IMR-90 (cell line): ENCODE measurements at regions not wholly inside any gene's neighbourhood (a gene's known extent, or its start where the extent isn't known, plus 50 kb on each side); places are given as distances from the start of the nearest gene placed in this dataset.

Source experiments
- ATAC-seq: fragments of 200-7000 bp; cut with Tn5 transposase; 2 replicates; pipeline ENCODE4 v1.9.1; 2020; ENCODE audit warnings: low read depth, mild to moderate bottlenecking, moderate library complexity
- BruUV-seq: library from RNA; stranded (reverse); fragments of 400-500 nt; replicated peaks from 2 replicates; lab custom pipeline; 2021; lab: Mats Ljungman, UMichigan
- CTCF ChIA-PET: fragments of 300-600 bp; formaldehyde crosslinking; extraction: SDS; loops from one replicate; lab custom pipeline; 2021; ENCODE audit warnings: antibody characterized with exemption; lab: Yijun Ruan, JAX
- POLR2A ChIA-PET: fragments of 300-600 bp; sonication (Branson Sonifier 250); formaldehyde crosslinking; loops from one replicate; lab custom pipeline; 2022; ENCODE audit warnings: antibody characterized with exemption; ENCODE audit not compliant: unreplicated experiment; lab: Charles Lee
- DNase-seq: peaks from one replicate; pipeline ENCODE4 v3.0.0; 2013
- H2AFZ ChIP-seq: replicated peaks from 2 replicates; pipeline ENCODE3; 2013; ENCODE audit warnings: low read length, mild to moderate bottlenecking; ENCODE audit not compliant: poor library complexity
- H2AK5ac ChIP-seq: 2 replicates; pipeline ENCODE4 v1.6.1; 2013; ENCODE audit warnings: low read depth, low read length, inconsistent platforms
- H2AK9ac ChIP-seq: replicated peaks from 2 replicates; pipeline ENCODE3; 2013; ENCODE audit warnings: mild to moderate bottlenecking, low read depth, low read length, moderate library complexity; ENCODE audit not compliant: poor library complexity
- H2BK120ac ChIP-seq: 2 replicates; pipeline ENCODE4 v1.6.1; 2013; ENCODE audit warnings: low read depth, low read length, inconsistent platforms
- H2BK15ac ChIP-seq: 3 replicates; pipeline ENCODE4 v1.6.1; 2013; ENCODE audit warnings: low read depth, low read length, inconsistent platforms
- H2BK20ac ChIP-seq: 2 replicates; pipeline ENCODE4 v1.6.1; 2013; ENCODE audit warnings: low read depth, mild to moderate bottlenecking, inconsistent platforms, low read length, moderate library complexity
- H2BK5ac ChIP-seq: 2 replicates; pipeline ENCODE4 v1.6.1; 2013; ENCODE audit warnings: mild to moderate bottlenecking, low read depth, low read length, inconsistent platforms; ENCODE audit not compliant: poor library complexity, severe bottlenecking
- H3K14ac ChIP-seq: replicated peaks from 2 replicates; pipeline ENCODE4 v1.6.1; 2013; ENCODE audit warnings: low read depth, low read length, inconsistent platforms
- H3K18ac ChIP-seq: 2 replicates; pipeline ENCODE4 v1.6.1; 2013; ENCODE audit warnings: low read depth, low read length, control low read depth
- H3K23ac ChIP-seq: 2 replicates; pipeline ENCODE4 v1.6.1; 2013; ENCODE audit warnings: low read depth, low read length, inconsistent platforms
- H3K27ac ChIP-seq: 2 replicates; pipeline ENCODE4 v1.5.1; 2013; ENCODE audit warnings: mild to moderate bottlenecking, control low read depth, low read length; ENCODE audit not compliant: insufficient read depth
- H3K27me3 ChIP-seq: 2 replicates; pipeline ENCODE4 v1.6.1; 2013; ENCODE audit warnings: low read length; ENCODE audit not compliant: control insufficient read depth, insufficient read depth
- H3K36me3 ChIP-seq: 2 replicates; pipeline ENCODE4 v1.6.1; 2013; ENCODE audit warnings: low read length, mixed read lengths; ENCODE audit not compliant: control insufficient read depth, insufficient read depth
- H3K4ac ChIP-seq: 2 replicates; pipeline ENCODE4 v1.6.1; 2013; ENCODE audit warnings: low read depth, low read length, inconsistent platforms
- H3K4me1 ChIP-seq: 2 replicates; pipeline ENCODE4 v1.6.1; 2013; ENCODE audit warnings: low read length, mixed read lengths; ENCODE audit not compliant: control insufficient read depth, insufficient read depth
- H3K4me2 ChIP-seq: 2 replicates; pipeline ENCODE4 v1.6.1; 2013; ENCODE audit warnings: low read depth, mild to moderate bottlenecking, control low read depth, low read length, moderate library complexity
- H3K4me3 ChIP-seq: 2 replicates; pipeline ENCODE4 v1.5.1; 2013; ENCODE audit warnings: low read depth, mild to moderate bottlenecking, control low read depth, low read length, moderate library complexity; ENCODE audit not compliant: insufficient read depth
- H3K56ac ChIP-seq: 2 replicates; pipeline ENCODE4 v1.6.1; 2013; ENCODE audit warnings: low read length, inconsistent platforms; ENCODE audit not compliant: insufficient read depth; ENCODE audit errors: extremely low read depth
- H3K79me1 ChIP-seq, 2 experiments: 2 replicates each; pipeline ENCODE4 v1.6.1; 2013; ENCODE audit warnings: low read length in 2 of 2, inconsistent platforms in 1 of 2, low read depth in 1 of 2
- H3K9ac ChIP-seq: 2 replicates; pipeline ENCODE4 v1.6.1; 2013; ENCODE audit warnings: low read depth, low read length, control low read depth
- H3K9me1 ChIP-seq: 2 replicates; pipeline ENCODE4 v1.6.1; 2013; ENCODE audit warnings: low read length, inconsistent platforms; ENCODE audit not compliant: insufficient read depth
- H3K9me3 ChIP-seq: 2 replicates; pipeline ENCODE4 v1.6.1; 2013; ENCODE audit warnings: low read length; ENCODE audit not compliant: control insufficient read depth, insufficient read depth
- H4K20me1 ChIP-seq: 2 replicates; pipeline ENCODE4 v1.6.1; 2013; ENCODE audit warnings: low read length, inconsistent platforms; ENCODE audit not compliant: insufficient read depth
- H4K5ac ChIP-seq: 2 replicates; pipeline ENCODE4 v1.6.1; 2013; ENCODE audit warnings: mild to moderate bottlenecking, low read depth, low read length, control low read depth
- H4K8ac ChIP-seq, 2 experiments: 2 replicates each; pipeline ENCODE4 v1.6.1; 2013; ENCODE audit warnings: low read depth in 2 of 2, low read length in 2 of 2, control low read depth in 1 of 2, inconsistent platforms in 1 of 2
- H4K91ac ChIP-seq: 2 replicates; pipeline ENCODE4 v1.6.1; 2013; ENCODE audit warnings: low read depth, low read length, inconsistent platforms; ENCODE audit not compliant: insufficient read depth
- BHLHE40 ChIP-seq: fragments of 150-350 bp; IDR thresholded peaks from 2 replicates; pipeline ENCODE4 v1.6.1; 2016; ENCODE audit warnings: mild to moderate bottlenecking, low read depth, low read length
- CEBPB ChIP-seq: IDR thresholded peaks from 2 replicates; pipeline ENCODE4 v1.6.1; 2012; ENCODE audit warnings: low read depth, low read length, improper control_type of control experiment
- CHD1 ChIP-seq: IDR thresholded peaks from 2 replicates; pipeline ENCODE4 v1.6.1; 2012; ENCODE audit warnings: low read depth, low read length, improper control_type of control experiment
- FOS ChIP-seq: fragments of 150-350 bp; IDR thresholded peaks from 2 replicates; pipeline ENCODE4 v1.6.1; 2016; ENCODE audit warnings: low read depth, low read length
- MAFK ChIP-seq: IDR thresholded peaks from 2 replicates; pipeline ENCODE4 v1.6.1; 2012; ENCODE audit warnings: low read depth, low read length, improper control_type of control experiment
- MAZ ChIP-seq: IDR thresholded peaks from 2 replicates; pipeline ENCODE4 v1.6.1; 2012; ENCODE audit warnings: low read depth, mild to moderate bottlenecking, low read length, improper control_type of control experiment, moderate library complexity, borderline replicate concordance
- MXI1 ChIP-seq: IDR thresholded peaks from 2 replicates; pipeline ENCODE4 v1.6.1; 2012; ENCODE audit warnings: low read depth, mild to moderate bottlenecking, low read length, moderate library complexity, borderline replicate concordance
- NFE2L2 ChIP-seq: fragments of 150-350 bp; IDR thresholded peaks from 2 replicates; pipeline ENCODE4 v1.6.1; 2016; ENCODE audit warnings: low read depth, mild to moderate bottlenecking, low read length
- POLR2A ChIP-seq: IDR thresholded peaks from 2 replicates; pipeline ENCODE4 v1.6.1; 2012; ENCODE audit warnings: mild to moderate bottlenecking, low read depth, low read length
- RAD21 ChIP-seq: IDR thresholded peaks from 2 replicates; pipeline ENCODE4 v1.6.1; 2012; ENCODE audit warnings: low read length, improper control_type of control experiment
- RCOR1 ChIP-seq: IDR thresholded peaks from 2 replicates; pipeline ENCODE4 v1.6.1; 2012; ENCODE audit warnings: mild to moderate bottlenecking, low read length, improper control_type of control experiment; ENCODE audit not compliant: insufficient replicate concordance
- RFX5 ChIP-seq: IDR thresholded peaks from 2 replicates; pipeline ENCODE4 v1.8.0; 2012; ENCODE audit warnings: low read depth, mild to moderate bottlenecking, low read length, moderate library complexity
- SMC3 ChIP-seq: fragments of 150-350 bp; IDR thresholded peaks from 2 replicates; pipeline ENCODE4 v1.6.1; 2016; ENCODE audit warnings: low read depth, mild to moderate bottlenecking, antibody characterized with exemption, low read length, moderate library complexity
- USF2 ChIP-seq: fragments of 150-350 bp; IDR thresholded peaks from 2 replicates; pipeline ENCODE4 v1.6.1; 2017; ENCODE audit warnings: mild to moderate bottlenecking, antibody characterized with exemption, low read length, low read depth
- WGBS, 2 experiments: methylation state at CpG; one replicate each; pipeline versions ENCODE4 v1.1.5 to v1.1.7; 2013; ENCODE audit warnings: missing lambda C conversion rate in 2 of 2; ENCODE audit not compliant: insufficient read length in 1 of 2; ENCODE audit errors: extremely low coverage in 2 of 2; 5-methylcytosine and 5-hydroxymethylcytosine counted together
- dilution Hi-C: fragments of 300-500 bp; cut with HindIII; formaldehyde crosslinking; loops from one replicate; pipeline ENCODE4 v1.14.3; 2018; ENCODE audit warnings: low sequenced_read_pairs; ENCODE audit not compliant: unreplicated experiment
- in situ Hi-C: fragments of 300-500 bp; cut with MboI; formaldehyde crosslinking; loops from 3 replicates; pipeline ENCODE4 v1.14.3; 2019; ENCODE audit warnings: low sequenced_read_pairs, inconsistent platforms, mixed read lengths
- intact Hi-C: fragments of 100-400 bp; cut with micrococcal nuclease; formaldehyde crosslinking; loops from 2 replicates; pipeline ENCODE4 v1.10.0; 2022
- TF ChIP-seq, protein P1 (sequence below): conservative IDR thresholded peaks from 2 replicates; pipeline ENCODE4 v1.5.1; 2012; ENCODE audit warnings: mild to moderate bottlenecking, low read depth, low read length, improper control_type of control experiment
- TF ChIP-seq, protein P2 (sequence below): fragments of 150-350 bp; IDR thresholded peaks from 2 replicates; pipeline ENCODE4 v1.6.1; 2016; ENCODE audit warnings: low read depth, mild to moderate bottlenecking, low read length, moderate library complexity, borderline replicate concordance

GRCh38 chrX:117835034-117835433 lies 281.6 kb downstream of the KLHL13 start:
- no peaks in the 10 kb centered on the region for H4K20me1 ChIP-seq
- no peak overlapping the region for H2AFZ ChIP-seq
- no TSS peak for BruUV-seq
- no peak overlapping the region for H2BK15ac ChIP-seq
- no peak overlapping the region for H4K91ac ChIP-seq
- ATAC-seq (no peak), DNase-seq (no peak)
- H2BK120ac ChIP-seq, result no peak overlapping the region
- H2AK5ac ChIP-seq, result no peak overlapping the region
- H4K5ac ChIP-seq, result no peak overlapping the region
- POLR2A ChIA-PET, result no interaction called here
- no peak overlapping the region for H3K23ac ChIP-seq
- TF ChIP-seq RFX5, result no peak
- TF ChIP-seq USF2, result no peak
- TF ChIP-seq CEBPB, result no peak
- TF ChIP-seq NFE2L2, result no peak
- no peak for TF ChIP-seq CHD1
- TF ChIP-seq POLR2A, result no peak
- TF ChIP-seq RCOR1, result no peak
- TF ChIP-seq MAFK, result no peak
- no peak for TF ChIP-seq MXI1
- no peak for TF ChIP-seq MAZ
- no peak for TF ChIP-seq SMC3
- TF ChIP-seq, protein P1, sequence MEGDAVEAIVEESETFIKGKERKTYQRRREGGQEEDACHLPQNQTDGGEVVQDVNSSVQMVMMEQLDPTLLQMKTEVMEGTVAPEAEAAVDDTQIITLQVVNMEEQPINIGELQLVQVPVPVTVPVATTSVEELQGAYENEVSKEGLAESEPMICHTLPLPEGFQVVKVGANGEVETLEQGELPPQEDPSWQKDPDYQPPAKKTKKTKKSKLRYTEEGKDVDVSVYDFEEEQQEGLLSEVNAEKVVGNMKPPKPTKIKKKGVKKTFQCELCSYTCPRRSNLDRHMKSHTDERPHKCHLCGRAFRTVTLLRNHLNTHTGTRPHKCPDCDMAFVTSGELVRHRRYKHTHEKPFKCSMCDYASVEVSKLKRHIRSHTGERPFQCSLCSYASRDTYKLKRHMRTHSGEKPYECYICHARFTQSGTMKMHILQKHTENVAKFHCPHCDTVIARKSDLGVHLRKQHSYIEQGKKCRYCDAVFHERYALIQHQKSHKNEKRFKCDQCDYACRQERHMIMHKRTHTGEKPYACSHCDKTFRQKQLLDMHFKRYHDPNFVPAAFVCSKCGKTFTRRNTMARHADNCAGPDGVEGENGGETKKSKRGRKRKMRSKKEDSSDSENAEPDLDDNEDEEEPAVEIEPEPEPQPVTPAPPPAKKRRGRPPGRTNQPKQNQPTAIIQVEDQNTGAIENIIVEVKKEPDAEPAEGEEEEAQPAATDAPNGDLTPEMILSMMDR, result no peak
- TF ChIP-seq, protein P2, sequence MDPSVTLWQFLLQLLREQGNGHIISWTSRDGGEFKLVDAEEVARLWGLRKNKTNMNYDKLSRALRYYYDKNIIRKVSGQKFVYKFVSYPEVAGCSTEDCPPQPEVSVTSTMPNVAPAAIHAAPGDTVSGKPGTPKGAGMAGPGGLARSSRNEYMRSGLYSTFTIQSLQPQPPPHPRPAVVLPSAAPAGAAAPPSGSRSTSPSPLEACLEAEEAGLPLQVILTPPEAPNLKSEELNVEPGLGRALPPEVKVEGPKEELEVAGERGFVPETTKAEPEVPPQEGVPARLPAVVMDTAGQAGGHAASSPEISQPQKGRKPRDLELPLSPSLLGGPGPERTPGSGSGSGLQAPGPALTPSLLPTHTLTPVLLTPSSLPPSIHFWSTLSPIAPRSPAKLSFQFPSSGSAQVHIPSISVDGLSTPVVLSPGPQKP, result no peak
- no peak for TF ChIP-seq FOS
- no peak for TF ChIP-seq RAD21
- TF ChIP-seq BHLHE40, result no peak
- no peaks in the 10 kb centered on the region for H3K9me3 ChIP-seq
- no peak overlapping the region for H3K56ac ChIP-seq
- no peaks in the 10 kb centered on the region for H3K27me3 ChIP-seq
- H3K4me3 ChIP-seq, result no peak overlapping the region
- no peak overlapping the region for H2BK5ac ChIP-seq
- no peak overlapping the region for H3K9ac ChIP-seq
- dilution Hi-C loops, result no loop called here
- CTCF ChIA-PET, result no interaction called here
- WGBS, 2 experiments, result 29% methylated on average over 2 of the region's 3 CpGs; no CpG with 5 or more reads in 1 of the 2 experiments
- in situ Hi-C loops, result no loop called here
- H4K8ac ChIP-seq, result no peak overlapping the region
- no peaks in the 10 kb centered on the region for H3K36me3 ChIP-seq
- no peaks in the 10 kb centered on the region for H3K4me1 ChIP-seq
- H3K79me1 ChIP-seq, result no peaks in the 10 kb centered on the region
- no peak overlapping the region for H2AK9ac ChIP-seq
- intact Hi-C loops, result no loop called here
- H3K4ac ChIP-seq, result no peak overlapping the region
- H3K9me1 ChIP-seq, result no peaks in the 10 kb centered on the region
- no peak overlapping the region for H3K18ac ChIP-seq
- no peak overlapping the region for H2BK20ac ChIP-seq
- H3K14ac ChIP-seq, result no peak overlapping the region
- H3K27ac ChIP-seq, result no peak overlapping the region
- H3K4me2 ChIP-seq, result no peak overlapping the region
